RWPE2 (cell line): ENCODE measurements at regions not wholly inside any gene's neighbourhood (a gene's known extent, or its start where the extent isn't known, plus 50 kb on each side); places are given as distances from the start of the nearest gene placed in this dataset.
"Not testable (repeated sequence)": the region's sequence is repeated elsewhere in the genome, so short reads cannot be mapped to it uniquely, and the experiment has no call there.

Experiments
- ATAC-seq: fragments of 200-7000 bp; cut with Tn5 transposase; 3 replicates; pipeline ENCODE4 v1.9.1; 2021; ENCODE audit warnings: low read depth
- DNase-seq: peaks from one replicate; pipeline ENCODE4 v3.0.0-alpha.2; 2020; ENCODE audit warnings: low spot score
- H3K27ac ChIP-seq: fragments of 450-650 bp; 2 replicates; pipeline ENCODE4 v1.5.1; 2017; ENCODE audit warnings: mild to moderate bottlenecking; ENCODE audit not compliant: poor library complexity, severe bottlenecking
- H3K27me3 ChIP-seq: fragments of 250-450 bp; sonication (Bioruptor Pico); 2 replicates; pipeline ENCODE4 v1.5.1; 2021; ENCODE audit warnings: mild to moderate bottlenecking, moderate library complexity; ENCODE audit not compliant: insufficient read depth, poor library complexity, severe bottlenecking
- H3K36me3 ChIP-seq: fragments of 250-450 bp; sonication (Bioruptor Pico); 2 replicates; pipeline ENCODE4 v1.5.1; 2020; ENCODE audit warnings: low read depth, mild to moderate bottlenecking, moderate library complexity
- H3K4me1 ChIP-seq: fragments of 250-450 bp; sonication (Bioruptor Pico); 2 replicates; pipeline ENCODE4 v1.5.1; 2021; ENCODE audit warnings: mild to moderate bottlenecking, moderate library complexity; ENCODE audit not compliant: insufficient read depth, poor library complexity, severe bottlenecking
- H3K4me3 ChIP-seq: fragments of 250-450 bp; sonication (Bioruptor Pico); 2 replicates; pipeline ENCODE4 v1.5.1; 2021; ENCODE audit warnings: mild to moderate bottlenecking, moderate library complexity; ENCODE audit not compliant: severe bottlenecking
- H3K9me3 ChIP-seq: fragments of 250-450 bp; sonication (Bioruptor Pico); 2 replicates; pipeline ENCODE4 v1.5.1; 2021; ENCODE audit warnings: mild to moderate bottlenecking, moderate library complexity; ENCODE audit not compliant: severe bottlenecking
- CTCF ChIP-seq: fragments of 450-650 bp; IDR thresholded peaks from one replicate; pipeline ENCODE4 v1.5.1; 2017; ENCODE audit warnings: mild to moderate bottlenecking, moderate library complexity; ENCODE audit not compliant: poor library complexity, severe bottlenecking

GRCh38 chr7:140273417-140273816, 96.6 kb upstream of the KDM7A start:
- H3K9me3 ChIP-seq, result peaks cover 1% of the 10 kb centered on the region
- no peak overlapping the region for H3K27ac ChIP-seq
- H3K27me3 ChIP-seq, result no peaks in the 10 kb centered on the region
- TF ChIP-seq CTCF, result no peak
- ATAC-seq, result no peak
- no peak for DNase-seq
- no peaks in the 10 kb centered on the region for H3K4me1 ChIP-seq
- no peak overlapping the region for H3K4me3 ChIP-seq
- H3K36me3 ChIP-seq, result no peaks in the 10 kb centered on the region

GRCh38 chr7:140271643-140271968, 94.8 kb upstream of the KDM7A start:
- not testable (repeated sequence) for ATAC-seq, H3K4me1 ChIP-seq, H3K27me3 ChIP-seq, DNase-seq, H3K4me3 ChIP-seq, H3K27ac ChIP-seq, H3K36me3 ChIP-seq, H3K9me3 ChIP-seq

GRCh38 chr7:140269004-140269638, 92.3 kb upstream of the KDM7A start:
- H3K4me1 ChIP-seq, result no peaks in the 10 kb centered on the region
- ATAC-seq, result no peak
- no peak for TF ChIP-seq CTCF

GRCh38 chr7:140267381-140268226, 90.8 kb upstream of the KDM7A start:
- Histone ChIP-seq H3K4me1 (no peaks in the 10 kb centered on the region), H3K27ac (no peak overlapping the region), H3K4me3 (no peak overlapping the region), H3K36me3 (no peaks in the 10 kb centered on the region), H3K27me3 (no peaks in the 10 kb centered on the region), H3K9me3 (peaks cover 1% of the 10 kb centered on the region)
- no peak for TF ChIP-seq CTCF
- DNase-seq, result no peak
- ATAC-seq, result no peak

More at GRCh38 chr7:140269004-140269638, 92.3 kb upstream of the KDM7A start:
- H3K27ac ChIP-seq, result no peak overlapping the region
- H3K4me3 ChIP-seq, result no peak overlapping the region
- H3K36me3 ChIP-seq, result no peaks in the 10 kb centered on the region
- DNase-seq, result no peak
- H3K27me3 ChIP-seq, result no peaks in the 10 kb centered on the region
- H3K9me3 ChIP-seq, result peaks cover 1% of the 10 kb centered on the region

- DNase-seq, result no peak
- no peak for ATAC-seq
- Histone ChIP-seq H3K36me3 (no peaks in the 10 kb centered on the region), H3K27me3 (no peaks in the 10 kb centered on the region), H3K27ac (no peak overlapping the region), H3K4me3 (no peak overlapping the region), H3K4me1 (no peaks in the 10 kb centered on the region), H3K9me3 (no peaks in the 10 kb centered on the region)
- TF ChIP-seq CTCF, result no peak
These were observed 86.5 kb upstream of the KDM7A start for GRCh38 chr7:140263277-140263676.
